Osteoblast (primary cell): ENCODE measurements at regions not wholly inside any gene's neighbourhood (a gene's known extent, or its start where the extent isn't known, plus 50 kb on each side); places are given as distances from the start of the nearest gene placed in this dataset.

Experiments used
- DNase-seq: peaks from one replicate; pipeline ENCODE4 v3.0.0; 2011; ENCODE audit warnings: low spot score, mixed read lengths; ENCODE audit not compliant: insufficient read length; ENCODE audit errors: missing footprints
- H2AFZ ChIP-seq: 2 replicates; pipeline ENCODE4 v1.6.0; 2011; ENCODE audit warnings: mild to moderate bottlenecking, low read length
- H3K27ac ChIP-seq: 2 replicates; pipeline ENCODE4 v1.5.1; 2011; ENCODE audit warnings: mild to moderate bottlenecking, low read depth, low read length, moderate library complexity
- H3K27me3 ChIP-seq: 2 replicates; pipeline ENCODE4 v1.6.0; 2012; ENCODE audit warnings: mild to moderate bottlenecking, control low read depth, inconsistent platforms, low read length, moderate library complexity; ENCODE audit not compliant: insufficient read depth
- H3K36me3 ChIP-seq: 2 replicates; pipeline ENCODE4 v1.5.1; 2011; ENCODE audit warnings: mild to moderate bottlenecking, low read length, control low read depth, moderate library complexity; ENCODE audit not compliant: insufficient read depth
- H3K4me1 ChIP-seq: 2 replicates; pipeline ENCODE4 v1.5.1; 2011; ENCODE audit warnings: mild to moderate bottlenecking, low read length, control low read depth, moderate library complexity; ENCODE audit not compliant: insufficient read depth
- H3K4me2 ChIP-seq: 2 replicates; pipeline ENCODE4 v1.6.0; 2011; ENCODE audit warnings: mild to moderate bottlenecking, low read length; ENCODE audit not compliant: insufficient read depth
- H3K4me3 ChIP-seq: fragments of 200-600 bp; sonication (generic); 3 replicates; pipeline ENCODE4 v1.5.1; 2012; ENCODE audit warnings: mild to moderate bottlenecking, low read length, inconsistent platforms; ENCODE audit not compliant: insufficient read depth
- H3K79me2 ChIP-seq: 2 replicates; pipeline ENCODE4 v1.6.0; 2012; ENCODE audit warnings: mild to moderate bottlenecking, low read length, control low read depth, inconsistent platforms; ENCODE audit not compliant: insufficient read depth
- H3K9me3 ChIP-seq: 2 replicates; pipeline ENCODE4 v1.5.1; 2011; ENCODE audit warnings: low read depth, low read length, control low read depth
- H4K20me1 ChIP-seq: 2 replicates; pipeline ENCODE4 v1.6.0; 2012; ENCODE audit warnings: mild to moderate bottlenecking, low read length, control low read depth; ENCODE audit not compliant: insufficient read depth
- TF ChIP-seq, protein P1 (sequence below): IDR thresholded peaks from 2 replicates; pipeline ENCODE4 v1.5.1; 2011; ENCODE audit warnings: mild to moderate bottlenecking, low read depth, low read length, moderate library complexity; ENCODE audit errors: extremely low read depth

DNA sequence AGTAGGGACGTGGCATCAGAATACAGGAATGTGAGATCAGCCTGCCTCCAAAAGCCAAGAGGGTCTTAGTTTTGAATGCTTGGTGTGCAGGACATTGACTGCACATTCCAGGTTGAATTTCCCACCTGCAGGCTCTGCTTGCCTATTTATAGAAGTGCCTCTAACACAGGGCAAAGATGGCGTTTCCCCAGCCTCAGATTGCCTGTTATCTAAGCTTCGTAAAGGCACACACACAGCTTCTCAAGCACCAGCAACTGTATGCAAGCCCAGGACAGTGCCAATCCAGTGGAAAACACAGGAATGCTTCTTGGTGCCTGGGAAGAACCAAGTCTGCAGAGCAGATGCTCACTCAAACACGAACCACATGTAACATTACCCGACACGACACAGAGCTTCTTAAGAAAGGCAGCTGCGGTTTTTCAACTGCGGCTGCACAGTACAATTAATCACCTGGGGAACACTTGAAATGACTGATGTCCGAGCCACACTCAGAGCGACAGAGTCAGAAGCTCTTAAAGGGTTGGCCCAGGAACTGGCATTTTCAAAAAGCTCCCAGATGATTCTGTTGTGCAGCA is 90.0 kb upstream of the ANKRD34C start:
- H2AFZ ChIP-seq, result no peak overlapping the region
- no peaks in the 10 kb centered on the region for H3K36me3 ChIP-seq
- TF ChIP-seq, protein P1, sequence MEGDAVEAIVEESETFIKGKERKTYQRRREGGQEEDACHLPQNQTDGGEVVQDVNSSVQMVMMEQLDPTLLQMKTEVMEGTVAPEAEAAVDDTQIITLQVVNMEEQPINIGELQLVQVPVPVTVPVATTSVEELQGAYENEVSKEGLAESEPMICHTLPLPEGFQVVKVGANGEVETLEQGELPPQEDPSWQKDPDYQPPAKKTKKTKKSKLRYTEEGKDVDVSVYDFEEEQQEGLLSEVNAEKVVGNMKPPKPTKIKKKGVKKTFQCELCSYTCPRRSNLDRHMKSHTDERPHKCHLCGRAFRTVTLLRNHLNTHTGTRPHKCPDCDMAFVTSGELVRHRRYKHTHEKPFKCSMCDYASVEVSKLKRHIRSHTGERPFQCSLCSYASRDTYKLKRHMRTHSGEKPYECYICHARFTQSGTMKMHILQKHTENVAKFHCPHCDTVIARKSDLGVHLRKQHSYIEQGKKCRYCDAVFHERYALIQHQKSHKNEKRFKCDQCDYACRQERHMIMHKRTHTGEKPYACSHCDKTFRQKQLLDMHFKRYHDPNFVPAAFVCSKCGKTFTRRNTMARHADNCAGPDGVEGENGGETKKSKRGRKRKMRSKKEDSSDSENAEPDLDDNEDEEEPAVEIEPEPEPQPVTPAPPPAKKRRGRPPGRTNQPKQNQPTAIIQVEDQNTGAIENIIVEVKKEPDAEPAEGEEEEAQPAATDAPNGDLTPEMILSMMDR, result no peak
- H3K27me3 ChIP-seq, result peaks cover 28% of the 10 kb centered on the region
- no peak for DNase-seq
- H3K4me1 ChIP-seq, result no peaks in the 10 kb centered on the region
- no peak overlapping the region for H3K4me2 ChIP-seq
- no peaks in the 10 kb centered on the region for H4K20me1 ChIP-seq
- no peaks in the 10 kb centered on the region for H3K79me2 ChIP-seq
- no peak overlapping the region for H3K4me3 ChIP-seq
- H3K27ac ChIP-seq, result no peak overlapping the region
- H3K9me3 ChIP-seq, result no peaks in the 10 kb centered on the region

DNA sequence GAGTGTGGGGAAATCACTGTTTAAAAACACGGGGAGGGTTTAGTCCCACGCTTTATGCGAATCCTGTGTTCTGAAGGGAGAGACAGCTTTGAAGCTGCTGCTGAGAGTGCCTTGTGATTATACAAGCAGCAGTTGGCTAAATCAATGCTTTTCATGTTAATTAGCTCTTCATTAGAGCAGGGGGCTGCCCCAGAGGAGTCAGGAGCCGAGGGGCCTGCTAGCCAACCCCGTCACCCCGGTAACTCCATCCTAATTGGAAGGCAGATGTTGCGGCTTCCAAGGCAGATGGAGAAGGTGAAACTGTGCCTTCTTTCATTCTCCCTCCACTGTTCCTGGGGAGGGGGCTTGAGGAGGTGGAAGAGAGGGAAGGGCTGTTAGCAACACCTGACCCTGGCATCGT is 92.4 kb upstream of the ANKRD34C start:
- Histone ChIP-seq H4K20me1 (no peaks in the 10 kb centered on the region), H3K4me1 (no peaks in the 10 kb centered on the region), H3K27ac (no peak overlapping the region), H3K79me2 (no peaks in the 10 kb centered on the region), H3K9me3 (no peaks in the 10 kb centered on the region), H3K27me3 (peaks cover 25% of the 10 kb centered on the region), H3K4me2 (no peak overlapping the region), H2AFZ (no peak overlapping the region), H3K36me3 (no peaks in the 10 kb centered on the region), H3K4me3 (no peak overlapping the region)
- DNase-seq, result no peak
- TF ChIP-seq, protein P1, result no peak

DNA sequence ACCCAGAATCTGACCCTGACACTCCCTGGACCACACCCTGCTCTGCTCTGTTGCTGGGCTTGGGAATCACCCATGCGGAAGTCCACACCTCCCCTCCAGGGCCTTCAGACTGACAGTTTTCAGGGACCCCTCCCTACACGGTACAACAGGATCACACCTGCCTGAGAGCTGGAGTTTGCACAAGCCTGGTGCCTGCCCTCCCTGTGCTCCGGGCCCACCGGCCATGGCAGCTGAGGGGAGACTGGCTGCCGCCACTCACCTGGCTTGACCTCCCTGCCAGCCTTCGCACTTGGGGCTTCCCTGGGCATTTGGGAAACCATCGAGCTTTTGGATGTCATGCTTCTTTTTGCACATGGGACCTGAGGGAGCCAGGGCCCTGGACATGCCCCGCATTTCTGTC is 95.9 kb upstream of the ANKRD34C start:
- no peak overlapping the region for H3K4me2 ChIP-seq
- H3K4me1 ChIP-seq, result no peaks in the 10 kb centered on the region
- no peak for DNase-seq
- TF ChIP-seq, protein P1, result no peak
- H4K20me1 ChIP-seq, result no peaks in the 10 kb centered on the region
- no peak overlapping the region for H3K27ac ChIP-seq
- H3K9me3 ChIP-seq, result no peaks in the 10 kb centered on the region
- H3K36me3 ChIP-seq, result no peaks in the 10 kb centered on the region
- H3K79me2 ChIP-seq, result no peaks in the 10 kb centered on the region
- H3K4me3 ChIP-seq, result no peak overlapping the region
- peaks cover 11% of the 10 kb centered on the region for H3K27me3 ChIP-seq
- H2AFZ ChIP-seq, result no peak overlapping the region

DNA sequence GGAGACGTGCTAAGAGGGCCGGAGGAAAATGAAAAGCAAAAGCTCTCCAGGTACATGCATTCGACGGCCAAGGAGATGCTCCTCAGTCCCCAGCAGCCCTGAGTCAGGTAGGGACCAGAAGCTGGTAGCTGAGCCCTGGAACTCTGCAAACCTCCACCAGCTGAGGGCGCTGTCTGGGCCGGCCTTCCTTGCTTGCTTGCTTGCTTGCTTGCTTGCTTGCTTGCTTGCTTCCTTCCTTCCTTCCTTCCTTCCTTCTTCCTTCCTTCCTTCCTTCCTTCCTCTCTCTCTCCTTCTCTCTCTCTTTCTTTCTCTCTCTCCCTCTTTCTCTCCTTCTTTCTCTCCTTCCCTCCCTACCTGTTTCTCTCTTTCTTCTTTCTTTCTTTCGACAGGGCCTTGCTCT is 94.6 kb upstream of the RASGRF1 start:
- Histone ChIP-seq H3K27me3 (peaks cover 8% of the 10 kb centered on the region), H3K27ac (no peak overlapping the region), H3K79me2 (no peaks in the 10 kb centered on the region), H3K4me1 (no peaks in the 10 kb centered on the region), H3K36me3 (no peaks in the 10 kb centered on the region), H4K20me1 (no peaks in the 10 kb centered on the region), H3K4me3 (no peak overlapping the region), H3K4me2 (no peak overlapping the region), H3K9me3 (no peaks in the 10 kb centered on the region), H2AFZ (no peak overlapping the region)
- TF ChIP-seq, protein P1, result no peak
- DNase-seq, result no peak
